ENCODE measurements at regions not wholly inside any gene's neighbourhood (a gene's known extent, or its start where the extent isn't known, plus 50 kb on each side); places are given as distances from the start of the nearest gene placed in this dataset.

DNA sequence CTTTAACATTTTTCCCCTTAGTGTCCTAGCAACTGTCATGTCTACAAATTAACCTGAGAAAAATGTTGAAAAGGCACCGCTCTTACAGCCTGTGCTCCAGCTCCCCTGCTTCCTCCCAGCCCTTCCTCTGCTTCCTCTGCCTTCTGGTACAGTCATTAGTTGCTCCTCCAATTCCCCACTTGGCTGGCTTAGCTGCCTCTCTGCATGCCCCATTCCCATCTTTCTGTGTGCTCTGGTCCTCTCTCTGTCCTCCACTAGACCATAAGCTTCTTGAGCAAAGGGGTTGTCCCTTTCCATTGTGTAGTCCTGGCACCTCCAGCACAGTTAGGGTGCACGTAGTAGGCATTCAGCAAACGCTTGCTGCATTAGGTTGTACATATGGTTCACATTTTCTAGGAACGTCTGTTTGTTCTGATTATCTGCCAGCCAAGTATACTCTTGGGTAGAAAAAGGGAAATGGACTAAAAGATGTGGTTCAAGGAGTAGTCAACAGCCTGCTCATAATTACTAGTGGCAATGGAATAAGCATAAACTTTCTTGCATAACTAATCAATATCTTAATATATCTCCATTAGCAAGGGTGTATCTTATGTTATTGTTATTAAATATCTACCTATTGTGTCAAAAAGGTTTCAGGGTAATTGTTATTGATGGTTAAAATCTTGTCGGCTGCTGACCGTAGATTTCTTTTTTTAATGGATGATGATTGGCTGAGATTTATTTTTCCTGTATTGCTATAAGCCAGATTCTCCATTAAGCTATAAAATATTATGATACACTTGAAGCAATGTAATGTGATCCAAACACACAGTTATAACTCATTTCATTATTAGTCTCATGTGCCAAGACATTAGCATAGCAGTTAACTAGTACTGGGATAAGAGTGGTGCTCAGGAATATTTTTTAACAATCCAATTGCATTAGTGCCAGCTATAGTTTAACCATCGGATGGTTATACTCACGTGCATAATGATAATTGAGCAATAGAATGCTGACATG lies 340.1 kb downstream of the SLC4A3 start:
- TF ChIP-seq, protein P1, sequence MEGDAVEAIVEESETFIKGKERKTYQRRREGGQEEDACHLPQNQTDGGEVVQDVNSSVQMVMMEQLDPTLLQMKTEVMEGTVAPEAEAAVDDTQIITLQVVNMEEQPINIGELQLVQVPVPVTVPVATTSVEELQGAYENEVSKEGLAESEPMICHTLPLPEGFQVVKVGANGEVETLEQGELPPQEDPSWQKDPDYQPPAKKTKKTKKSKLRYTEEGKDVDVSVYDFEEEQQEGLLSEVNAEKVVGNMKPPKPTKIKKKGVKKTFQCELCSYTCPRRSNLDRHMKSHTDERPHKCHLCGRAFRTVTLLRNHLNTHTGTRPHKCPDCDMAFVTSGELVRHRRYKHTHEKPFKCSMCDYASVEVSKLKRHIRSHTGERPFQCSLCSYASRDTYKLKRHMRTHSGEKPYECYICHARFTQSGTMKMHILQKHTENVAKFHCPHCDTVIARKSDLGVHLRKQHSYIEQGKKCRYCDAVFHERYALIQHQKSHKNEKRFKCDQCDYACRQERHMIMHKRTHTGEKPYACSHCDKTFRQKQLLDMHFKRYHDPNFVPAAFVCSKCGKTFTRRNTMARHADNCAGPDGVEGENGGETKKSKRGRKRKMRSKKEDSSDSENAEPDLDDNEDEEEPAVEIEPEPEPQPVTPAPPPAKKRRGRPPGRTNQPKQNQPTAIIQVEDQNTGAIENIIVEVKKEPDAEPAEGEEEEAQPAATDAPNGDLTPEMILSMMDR (conservative IDR thresholded peaks at IDR 0.05; ENCODE audit: low read depth, low read length) = no peak
- no peak for DNase-seq (ENCODE audit: low read depth)
- no peak overlapping the region for H3K4me3 ChIP-seq (ENCODE audit: low read depth, low read length)

DNA sequence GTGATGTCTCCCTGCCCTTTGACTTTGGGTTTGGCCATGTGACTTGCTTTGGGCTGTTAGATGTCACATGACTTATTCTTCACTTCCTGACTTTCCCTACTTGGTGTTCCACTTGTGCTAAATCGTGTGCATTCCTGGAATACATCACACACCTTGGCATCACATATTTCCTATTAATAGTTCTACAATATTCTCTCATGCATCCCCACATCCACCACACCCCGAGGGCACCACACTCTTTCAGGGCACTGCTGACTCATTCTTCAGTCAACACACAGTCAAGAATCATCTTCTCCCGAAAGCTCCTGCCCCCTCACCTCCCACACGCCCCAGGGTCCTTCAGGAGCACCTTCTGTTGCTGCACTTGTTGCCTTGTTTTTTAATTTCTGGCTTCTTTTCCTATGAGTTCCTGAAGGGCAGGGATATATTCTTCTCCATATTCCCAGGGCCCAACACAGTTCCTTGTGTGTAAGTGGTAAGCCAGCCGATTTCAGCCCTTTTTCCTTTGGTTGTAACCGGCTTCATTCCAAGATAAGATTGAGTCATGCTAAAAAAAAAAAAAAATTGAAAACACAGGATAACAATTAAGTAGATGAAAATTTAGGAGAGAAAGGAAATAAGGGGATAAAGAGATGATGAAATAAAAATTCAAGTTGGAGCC lies 341.4 kb downstream of the SLC4A3 start:
- no peak for DNase-seq (ENCODE audit: low read depth)
- TF ChIP-seq, protein P1 (conservative IDR thresholded peaks at IDR 0.05; ENCODE audit: low read depth, low read length) = no peak
- H3K4me3 ChIP-seq (ENCODE audit: low read depth, low read length) = no peak overlapping the region

DNA sequence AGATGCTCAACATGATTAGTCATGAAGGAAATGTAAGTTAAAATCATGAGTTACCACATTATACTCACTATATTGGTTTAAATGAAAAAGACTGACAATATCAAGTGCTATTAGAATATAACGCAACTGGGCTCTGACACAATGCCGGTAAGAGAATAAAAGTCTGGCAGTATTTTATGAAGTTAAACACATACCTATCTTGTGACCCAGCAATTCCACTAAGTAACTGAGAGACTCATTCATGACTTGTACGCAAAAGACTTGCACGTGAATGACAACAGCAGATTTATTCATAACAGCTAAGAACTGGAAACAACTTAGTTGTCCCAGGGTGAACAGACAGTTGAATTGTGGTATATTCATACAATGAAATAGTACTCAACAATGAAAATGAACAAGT lies 342.1 kb downstream of the SLC4A3 start:
- no peak overlapping the region for H3K4me3 ChIP-seq (ENCODE audit: low read depth, low read length)
- TF ChIP-seq, protein P1 (conservative IDR thresholded peaks at IDR 0.05; ENCODE audit: low read depth, low read length) = no peak
- no peak for DNase-seq (ENCODE audit: low read depth)

DNA sequence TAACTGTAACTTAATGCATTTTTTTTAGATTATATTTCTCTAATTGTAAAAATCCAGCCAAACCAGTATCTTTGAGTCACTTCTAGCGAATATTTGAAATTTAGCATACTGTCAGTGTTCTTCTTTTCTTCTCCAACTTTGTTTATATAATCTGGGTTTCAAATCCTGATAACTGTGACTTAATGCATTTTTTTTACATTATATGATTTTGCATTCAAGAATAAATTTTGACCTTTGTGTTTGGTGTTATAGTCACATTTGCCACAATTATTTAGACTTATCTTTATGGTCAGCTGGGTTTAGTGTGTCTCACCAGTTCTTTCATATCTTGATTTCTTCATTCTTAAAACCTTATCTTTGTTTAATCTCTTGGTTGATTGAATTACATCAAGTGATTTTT lies 345.7 kb downstream of the SLC4A3 start:
- no peak for DNase-seq (ENCODE audit: low read depth)
- H3K4me3 ChIP-seq (ENCODE audit: low read depth, low read length) = no peak overlapping the region
- TF ChIP-seq, protein P1 (conservative IDR thresholded peaks at IDR 0.05; ENCODE audit: low read depth, low read length) = no peak

DNA sequence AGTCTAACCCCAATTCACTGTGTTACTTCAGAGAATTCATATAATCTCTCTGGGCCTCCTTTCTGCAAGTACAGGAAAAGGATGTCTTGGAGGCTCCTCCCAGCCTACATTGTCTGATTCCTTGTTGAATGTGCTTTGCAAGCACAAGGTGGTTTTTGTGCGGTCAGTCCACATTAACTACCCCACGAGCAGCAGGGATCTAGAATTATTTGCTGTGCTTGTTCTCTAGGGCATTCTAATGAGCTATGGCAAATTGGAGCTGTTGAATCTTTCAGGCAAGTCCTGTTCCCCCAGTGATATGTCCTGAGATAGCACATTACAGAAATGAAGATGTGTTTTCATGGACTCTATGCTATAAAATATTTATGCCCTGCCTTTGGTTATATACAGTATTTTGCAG lies 349.4 kb downstream of the SLC4A3 start:
- DNase-seq (ENCODE audit: low read depth) = no peak
- TF ChIP-seq, protein P1 (conservative IDR thresholded peaks at IDR 0.05; ENCODE audit: low read depth, low read length) = no peak

DNA sequence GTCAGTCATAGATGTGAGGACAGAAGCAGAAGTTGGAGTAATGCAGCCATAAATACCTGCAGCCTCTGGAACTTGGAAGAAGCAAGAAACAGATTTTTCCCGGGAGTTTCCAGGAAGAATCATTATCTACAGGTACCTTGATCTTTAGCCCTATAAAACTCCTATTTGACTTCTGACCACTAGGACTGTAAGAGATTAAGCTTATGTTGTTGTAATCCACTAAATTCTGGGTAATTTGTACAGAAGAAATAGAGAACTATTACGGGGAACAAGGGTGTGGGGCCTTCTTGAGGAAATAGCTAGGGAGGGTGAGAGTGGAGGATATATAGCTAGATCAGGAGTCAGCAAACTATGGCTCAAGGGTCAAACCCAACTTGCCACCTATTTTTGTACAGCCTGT lies 353.2 kb downstream of the SLC4A3 start:
- H3K4me3 ChIP-seq (ENCODE audit: low read depth, low read length) = no peak overlapping the region
- DNase-seq (ENCODE audit: low read depth) = no peak
- TF ChIP-seq, protein P1 (conservative IDR thresholded peaks at IDR 0.05; ENCODE audit: low read depth, low read length) = no peak

More for the DNA sequence above, 349.4 kb downstream of the SLC4A3 start:
- H3K4me3 ChIP-seq (ENCODE audit: low read depth, low read length) = no peak overlapping the region

Measured in choroid plexus epithelial cell (primary cell).